ENCODE measurements at regions not wholly inside any gene's neighbourhood (a gene's known extent, or its start where the extent isn't known, plus 50 kb on each side); places are given as distances from the start of the nearest gene placed in this dataset.

GRCh38 chr13:73740666-73741065 is 393.5 kb downstream of the KLF12 start:
- H3K36me3 Mint-ChIP-seq (ENCODE audit: low read depth): peaks cover 4% of the 10 kb centered on the region
- peak overlapping the region; percentile 43 for H3K4me3 Mint-ChIP-seq
- ATAC-seq (no peak), DNase-seq (no peak)
- no peaks in the 10 kb centered on the region for H3K27me3 Mint-ChIP-seq
- ChIA-PET POLR2A (no interaction called here), CTCF (interaction anchor here (1.0 to 1.4 kb wide), 2 partner anchors 9 to 284 kb away, joined by 3 read pairs; no protein-coding TSS in a partner anchor)
- intact Hi-C loops (cut with micrococcal nuclease): no loop called here
- H3K4me1 Mint-ChIP-seq (ENCODE audit: low read depth): peaks cover 38% of the 10 kb centered on the region
- no peak for TF ChIP-seq CTCF (IDR thresholded peaks at IDR 0.05)
- H3K27ac Mint-ChIP-seq: no peak overlapping the region
- H3K9me3 Mint-ChIP-seq: no peaks in the 10 kb centered on the region

DNA sequence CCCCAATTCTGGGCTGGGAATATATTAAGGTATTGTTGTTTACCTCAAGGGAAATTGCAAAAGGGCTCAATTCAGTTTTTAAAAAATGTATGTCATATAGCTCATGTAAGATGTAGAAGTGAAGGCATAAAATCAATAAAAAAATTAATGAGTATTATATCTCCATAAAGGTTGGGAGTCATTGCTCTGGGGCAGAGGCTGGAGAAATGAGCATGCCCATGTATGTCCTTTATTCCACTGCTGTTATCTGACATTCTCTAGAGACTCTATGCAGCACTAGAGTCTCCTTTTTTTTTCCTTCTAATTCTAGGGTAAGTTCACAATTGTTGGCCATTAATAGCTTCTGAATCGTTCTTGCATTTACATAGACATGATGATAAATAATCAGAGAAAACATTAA is 394.8 kb downstream of the KLF12 start:
- peaks cover 34% of the 10 kb centered on the region for H3K4me1 Mint-ChIP-seq (ENCODE audit: low read depth)
- TF ChIP-seq CTCF (IDR thresholded peaks at IDR 0.05): no peak
- intact Hi-C loops (cut with micrococcal nuclease): no loop called here
- H3K27ac Mint-ChIP-seq: no peak overlapping the region
- CTCF ChIA-PET: no interaction called here
- DNase-seq (no peak), ATAC-seq (no peak)
- POLR2A ChIA-PET: no interaction called here
- H3K4me3 Mint-ChIP-seq: no peak overlapping the region
- no peaks in the 10 kb centered on the region for H3K27me3 Mint-ChIP-seq
- peaks cover 6% of the 10 kb centered on the region for H3K36me3 Mint-ChIP-seq (ENCODE audit: low read depth)
- H3K9me3 Mint-ChIP-seq: no peaks in the 10 kb centered on the region

DNA sequence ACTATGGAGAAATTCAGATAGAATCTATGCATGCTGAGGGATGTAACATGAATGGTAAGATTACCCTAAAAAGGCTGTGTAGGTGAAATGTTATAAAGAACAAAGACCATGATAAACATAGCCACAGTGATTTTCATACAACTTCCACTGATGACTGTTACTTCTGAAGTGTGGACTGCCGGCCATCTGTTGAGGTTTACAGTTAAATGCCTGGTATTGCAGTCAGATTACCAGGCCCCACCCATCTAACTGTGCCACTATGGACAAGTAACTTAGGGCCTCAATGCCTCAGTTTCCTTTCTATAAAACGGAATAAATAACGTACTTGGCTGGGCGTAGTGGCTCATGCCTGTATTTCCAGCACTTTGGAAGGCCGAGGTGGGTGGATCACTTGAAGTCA is 395.6 kb downstream of the KLF12 start:
- intact Hi-C loops (cut with micrococcal nuclease): no loop called here
- Mint-ChIP-seq H3K4me1 (ENCODE audit: low read depth) (peaks cover 26% of the 10 kb centered on the region), H3K36me3 (ENCODE audit: low read depth) (peaks cover 5% of the 10 kb centered on the region), H3K27ac (no peak overlapping the region), H3K27me3 (no peaks in the 10 kb centered on the region), H3K9me3 (no peaks in the 10 kb centered on the region), H3K4me3 (no peak overlapping the region)
- DNase-seq (no peak), ATAC-seq (no peak)
- ChIA-PET POLR2A (no interaction called here), CTCF (no interaction called here)
- no peak for TF ChIP-seq CTCF (IDR thresholded peaks at IDR 0.05)

DNA sequence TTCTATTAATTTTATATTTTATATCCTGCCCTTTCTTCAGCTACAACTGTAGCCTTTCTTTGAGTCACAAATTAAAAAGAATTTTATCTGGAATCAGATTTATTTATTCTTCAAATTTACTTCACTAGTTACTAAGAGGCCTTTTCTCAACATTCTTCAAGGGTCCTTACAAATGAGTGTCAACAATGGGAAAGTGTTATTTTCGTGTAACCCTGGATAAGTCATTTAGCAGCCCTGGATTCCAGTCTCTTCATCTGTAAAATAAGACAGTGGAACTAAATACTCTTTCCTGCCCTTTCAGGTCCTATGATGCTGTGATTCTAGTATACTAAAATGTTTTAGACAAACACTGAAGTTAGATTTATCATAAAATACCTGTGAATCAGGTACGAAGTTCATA is 397.0 kb downstream of the KLF12 start:
- Mint-ChIP-seq H3K36me3 (ENCODE audit: low read depth) (peaks cover 7% of the 10 kb centered on the region), H3K4me3 (no peak overlapping the region), H3K27ac (no peak overlapping the region), H3K9me3 (no peaks in the 10 kb centered on the region), H3K4me1 (ENCODE audit: low read depth) (peaks cover 23% of the 10 kb centered on the region), H3K27me3 (no peaks in the 10 kb centered on the region)
- TF ChIP-seq CTCF (IDR thresholded peaks at IDR 0.05): no peak
- ATAC-seq (no peak), DNase-seq (no peak)
- intact Hi-C loops (cut with micrococcal nuclease): no loop called here
- POLR2A ChIA-PET: interaction anchor here (0.5 to 0.6 kb wide), 2 partner anchors 48 to 78 kb away, joined by 3 read pairs; no protein-coding TSS in a partner anchor
- CTCF ChIA-PET: interaction anchor here (1.7 kb wide), 1 partner anchor 13 kb away, joined by 4 read pairs; no protein-coding TSS in a partner anchor

- intact Hi-C loops (cut with micrococcal nuclease): no loop called here
- DNase-seq (no peak), ATAC-seq (no peak)
- no peak for TF ChIP-seq CTCF (IDR thresholded peaks at IDR 0.05)
- ChIA-PET CTCF (interaction anchor here (2.3 kb wide), 1 partner anchor 22 kb away, joined by 7 read pairs; no protein-coding TSS in a partner anchor), POLR2A (interaction anchor here (0.6 kb wide), 1 partner anchor 433 kb away, joined by 3 read pairs; no protein-coding TSS in a partner anchor)
- Mint-ChIP-seq H3K9me3 (no peaks in the 10 kb centered on the region), H3K27ac (no peak overlapping the region), H3K4me3 (no peak overlapping the region), H3K27me3 (no peaks in the 10 kb centered on the region), H3K4me1 (ENCODE audit: low read depth) (peaks cover 6% of the 10 kb centered on the region), H3K36me3 (ENCODE audit: low read depth) (peaks cover 13% of the 10 kb centered on the region)
These were observed 400.5 kb downstream of the KLF12 start for GRCh38 chr13:73733706-73734105.
